ENCODE measurements at regions not wholly inside any gene's neighbourhood (a gene's known extent, or its start where the extent isn't known, plus 50 kb on each side); places are given as distances from the start of the nearest gene placed in this dataset.
"Not testable (repeated sequence)": the region's sequence is repeated elsewhere in the genome, so short reads cannot be mapped to it uniquely, and the experiment has no call there.

GRCh38 chr6:21708320-21708580, 114.7 kb downstream of the SOX4 start:
- no peak for DNase-seq (ENCODE audit: low spot score)

GRCh38 chr6:21710216-21710615, 116.7 kb downstream of the SOX4 start:
- DNase-seq (ENCODE audit: low spot score) = no peak

GRCh38 chr6:21710908-21711627, 117.5 kb downstream of the SOX4 start:
- no peak for DNase-seq (ENCODE audit: low spot score)

GRCh38 chr6:21712213-21712612, 118.7 kb downstream of the SOX4 start:
- no peak for DNase-seq (ENCODE audit: low spot score)

- DNase-seq (ENCODE audit: low spot score) = no peak
Measured at GRCh38 chr6:21713481-21713880, 119.9 kb downstream of the SOX4 start.

- DNase-seq (ENCODE audit: low spot score) = no peak
Measured at GRCh38 chr6:21715180-21715579, 121.6 kb downstream of the SOX4 start.

GRCh38 chr6:21722510-21722909, 129.0 kb downstream of the SOX4 start:
- no peak for DNase-seq (ENCODE audit: low spot score)

GRCh38 chr6:21726676-21727075, 133.1 kb downstream of the SOX4 start:
- DNase-seq (ENCODE audit: low spot score) = no peak

- DNase-seq (ENCODE audit: low spot score) = no peak
Measured at GRCh38 chr6:21728141-21728540, 134.6 kb downstream of the SOX4 start.

GRCh38 chr6:21729431-21729830, 135.9 kb downstream of the SOX4 start:
- DNase-seq (ENCODE audit: low spot score) = no peak

- no peak for DNase-seq (ENCODE audit: low spot score)
Measured at GRCh38 chr6:21730533-21730932, 137.0 kb downstream of the SOX4 start.

- no peak for DNase-seq (ENCODE audit: low spot score)
Measured at GRCh38 chr6:21731411-21732031, 138.0 kb downstream of the SOX4 start.

GRCh38 chr6:21732032-21732730, 138.6 kb downstream of the SOX4 start:
- not testable (repeated sequence) for DNase-seq (ENCODE audit: low spot score)

- DNase-seq (ENCODE audit: low spot score) = no peak
Measured at GRCh38 chr6:21732731-21733130, 139.2 kb downstream of the SOX4 start.

GRCh38 chr6:21733311-21733710, 139.8 kb downstream of the SOX4 start:
- DNase-seq (ENCODE audit: low spot score) = no peak

- no peak for DNase-seq (ENCODE audit: low spot score)
Measured at GRCh38 chr6:21734204-21734603, 140.7 kb downstream of the SOX4 start.

GRCh38 chr6:21738180-21739094, 144.9 kb downstream of the SOX4 start:
- DNase-seq (ENCODE audit: low spot score) = no peak

GRCh38 chr6:21739241-21739640, 145.7 kb downstream of the SOX4 start:
- no peak for DNase-seq (ENCODE audit: low spot score)

GRCh38 chr6:21739838-21740237, 146.3 kb downstream of the SOX4 start:
- no peak for DNase-seq (ENCODE audit: low spot score)

- no peak for DNase-seq (ENCODE audit: low spot score)
Measured at GRCh38 chr6:21740376-21741124, 147.0 kb downstream of the SOX4 start.
